ENCODE measurements at regions not wholly inside any gene's neighbourhood (a gene's known extent, or its start where the extent isn't known, plus 50 kb on each side); places are given as distances from the start of the nearest gene placed in this dataset.

GRCh38 chr18:75477900-75478299 is 50.4 kb upstream of the SMIM21 start:
- H3K4me3 ChIP-seq = no peak overlapping the region
- intact Hi-C loops (cut with DNase I) = loop anchor here (5.0 kb wide), 1 partner anchor 821 kb away; no protein-coding TSS in a partner anchor
- no peaks in the 10 kb centered on the region for H3K9me3 ChIP-seq
- TF ChIP-seq CTCF (IDR thresholded peaks at IDR 0.05) = no peak
- H3K4me1 ChIP-seq = no peaks in the 10 kb centered on the region
- no peaks in the 10 kb centered on the region for H3K27me3 ChIP-seq
- H3K36me3 ChIP-seq = no peaks in the 10 kb centered on the region
- H3K27ac ChIP-seq = no peak overlapping the region
- DNase-seq (ENCODE audit: low spot score in 2 of 2) = no peak

Measured in ascending aorta (tissue), 2 donors.